Testis (tissue), 2 donors: ENCODE measurements at regions not wholly inside any gene's neighbourhood (a gene's known extent, or its start where the extent isn't known, plus 50 kb on each side); places are given as distances from the start of the nearest gene placed in this dataset.
"Not testable (repeated sequence)": the region's sequence is repeated elsewhere in the genome, so short reads cannot be mapped to it uniquely, and the experiment has no call there.

Experiments
- POLR2A ChIP-seq: fragments of 450-650 bp; IDR thresholded peaks from one replicate; pipeline ENCODE4 v1.6.1; 2017; ENCODE audit warnings: antibody characterized with exemption, mild to moderate bottlenecking, moderate library complexity
- TF ChIP-seq, protein P1 (sequence below), 3 experiments: fragments of 450-650 bp in 2 of 3; fragments of 200-600 bp in 1 of 3; sonication (generic) in 1 of 3; IDR thresholded peaks; one replicate each; pipeline ENCODE4 v1.5.1; 2016 to 2019; ENCODE audit warnings: antibody characterized with exemption in 3 of 3, mild to moderate bottlenecking in 2 of 3, moderate library complexity in 1 of 3

DNA sequence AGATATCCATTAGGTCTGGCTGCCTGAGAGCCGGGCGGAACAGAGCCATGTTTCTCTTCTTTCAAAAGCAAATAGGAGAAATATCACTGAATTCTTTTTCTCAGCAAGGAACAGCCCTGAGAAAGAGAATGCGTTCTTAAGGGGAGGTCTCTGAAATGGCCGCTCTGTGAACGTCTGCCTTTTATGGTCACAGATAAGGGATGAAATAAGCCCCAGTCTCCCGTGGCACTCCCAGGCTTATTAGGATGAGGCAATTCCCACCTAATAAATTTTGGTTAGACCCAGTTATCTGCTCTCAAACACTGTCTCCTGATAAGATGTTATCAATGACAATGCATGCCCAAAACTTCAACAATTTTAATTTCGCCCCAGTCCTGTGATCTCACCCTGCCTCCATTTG lies 133.4 kb upstream of the KCNJ18 start:
- TF ChIP-seq, protein P1, sequence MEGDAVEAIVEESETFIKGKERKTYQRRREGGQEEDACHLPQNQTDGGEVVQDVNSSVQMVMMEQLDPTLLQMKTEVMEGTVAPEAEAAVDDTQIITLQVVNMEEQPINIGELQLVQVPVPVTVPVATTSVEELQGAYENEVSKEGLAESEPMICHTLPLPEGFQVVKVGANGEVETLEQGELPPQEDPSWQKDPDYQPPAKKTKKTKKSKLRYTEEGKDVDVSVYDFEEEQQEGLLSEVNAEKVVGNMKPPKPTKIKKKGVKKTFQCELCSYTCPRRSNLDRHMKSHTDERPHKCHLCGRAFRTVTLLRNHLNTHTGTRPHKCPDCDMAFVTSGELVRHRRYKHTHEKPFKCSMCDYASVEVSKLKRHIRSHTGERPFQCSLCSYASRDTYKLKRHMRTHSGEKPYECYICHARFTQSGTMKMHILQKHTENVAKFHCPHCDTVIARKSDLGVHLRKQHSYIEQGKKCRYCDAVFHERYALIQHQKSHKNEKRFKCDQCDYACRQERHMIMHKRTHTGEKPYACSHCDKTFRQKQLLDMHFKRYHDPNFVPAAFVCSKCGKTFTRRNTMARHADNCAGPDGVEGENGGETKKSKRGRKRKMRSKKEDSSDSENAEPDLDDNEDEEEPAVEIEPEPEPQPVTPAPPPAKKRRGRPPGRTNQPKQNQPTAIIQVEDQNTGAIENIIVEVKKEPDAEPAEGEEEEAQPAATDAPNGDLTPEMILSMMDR (IDR thresholded peaks at IDR 0.05): not testable (repeated sequence)
- not testable (repeated sequence) for TF ChIP-seq POLR2A
